ENCODE measurements at regions not wholly inside any gene's neighbourhood (a gene's known extent, or its start where the extent isn't known, plus 50 kb on each side); places are given as distances from the start of the nearest gene placed in this dataset.

- BruUV-seq (replicated peaks): no TSS peak
- Histone ChIP-seq H4K20me1 (ENCODE audit: insufficient read depth) (no peaks in the 10 kb centered on the region), H3K36me3 (ENCODE audit: control insufficient read depth in 1 of 2, insufficient read depth in 2 of 2, low read length in 2 of 2) (no peaks in the 10 kb centered on the region), H3K27me3 (ENCODE audit: insufficient read depth, low read length) (peaks cover 28% of the 10 kb centered on the region), H3K79me2 (ENCODE audit: insufficient read depth, low read length) (no peaks in the 10 kb centered on the region), H3K9me2 (ENCODE audit: insufficient read depth) (no peaks in the 10 kb centered on the region), H3K4me3 (replicated peaks in 1 of 2; ENCODE audit: low read depth in 1 of 2, low read length in 2 of 2) (no peak overlapping the region), H2AFZ (ENCODE audit: low read depth, low read length, poor library complexity, severe bottlenecking) (no peak overlapping the region), H3K9ac (ENCODE audit: low read length) (no peak overlapping the region), H3K27ac (ENCODE audit: low read depth, low read length) (no peak overlapping the region), H3K4me1 (ENCODE audit: control insufficient read depth in 1 of 2, insufficient read depth in 2 of 2, low read length in 2 of 2) (no peaks in the 10 kb centered on the region), H3K9me3 (ENCODE audit: control insufficient read depth in 1 of 2, insufficient read depth in 1 of 2, low read depth in 1 of 2, low read length in 2 of 2) (no peaks in the 10 kb centered on the region), H3K4me2 (ENCODE audit: low read length) (no peak overlapping the region)
- ATAC-seq (no peak), DNase-seq (ENCODE audit: low read depth, low spot score) (no peak)
- POLR2A ChIA-PET: no interaction called here
- CTCF ChIA-PET: no interaction called here
- RAD21 ChIA-PET (ENCODE audit: low non-redundant PET in 1 of 2, low total read pairs in 2 of 2, uncharacterized antibody in 2 of 2, unreplicated experiment in 2 of 2): no interaction called here
- TF ChIP-seq ZBTB33 (IDR thresholded peaks at IDR 0.05; ENCODE audit: extremely low read depth, insufficient replicate concordance, low read length) (no peak), RAD21 (IDR thresholded peaks at IDR 0.05; ENCODE audit: low read depth) (no peak), TCF7L2 (IDR thresholded peaks at IDR 0.05; ENCODE audit: borderline replicate concordance, extremely low read depth, insufficient read depth, insufficient read length) (no peak), FOSL1 (IDR thresholded peaks at IDR 0.05; ENCODE audit: low read depth) (no peak), POLR2A (IDR thresholded peaks at IDR 0.05; ENCODE audit: borderline replicate concordance, extremely low read depth, insufficient read depth, insufficient read length) (no peak), EZH2 (IDR thresholded peaks at IDR 0.05) (no peak), ATF3 (IDR thresholded peaks at IDR 0.05) (no peak), YY1 (IDR thresholded peaks at IDR 0.05; ENCODE audit: extremely low read depth, insufficient replicate concordance, low read depth, low read length) (no peak), ZNF274 (IDR thresholded peaks at IDR 0.05; ENCODE audit: low read depth, low read length) (no peak)
- TF ChIP-seq, protein P1, sequence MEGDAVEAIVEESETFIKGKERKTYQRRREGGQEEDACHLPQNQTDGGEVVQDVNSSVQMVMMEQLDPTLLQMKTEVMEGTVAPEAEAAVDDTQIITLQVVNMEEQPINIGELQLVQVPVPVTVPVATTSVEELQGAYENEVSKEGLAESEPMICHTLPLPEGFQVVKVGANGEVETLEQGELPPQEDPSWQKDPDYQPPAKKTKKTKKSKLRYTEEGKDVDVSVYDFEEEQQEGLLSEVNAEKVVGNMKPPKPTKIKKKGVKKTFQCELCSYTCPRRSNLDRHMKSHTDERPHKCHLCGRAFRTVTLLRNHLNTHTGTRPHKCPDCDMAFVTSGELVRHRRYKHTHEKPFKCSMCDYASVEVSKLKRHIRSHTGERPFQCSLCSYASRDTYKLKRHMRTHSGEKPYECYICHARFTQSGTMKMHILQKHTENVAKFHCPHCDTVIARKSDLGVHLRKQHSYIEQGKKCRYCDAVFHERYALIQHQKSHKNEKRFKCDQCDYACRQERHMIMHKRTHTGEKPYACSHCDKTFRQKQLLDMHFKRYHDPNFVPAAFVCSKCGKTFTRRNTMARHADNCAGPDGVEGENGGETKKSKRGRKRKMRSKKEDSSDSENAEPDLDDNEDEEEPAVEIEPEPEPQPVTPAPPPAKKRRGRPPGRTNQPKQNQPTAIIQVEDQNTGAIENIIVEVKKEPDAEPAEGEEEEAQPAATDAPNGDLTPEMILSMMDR (IDR thresholded peaks at IDR 0.05 in 2 of 3, conservative IDR thresholded peaks at IDR 0.05 in 1 of 3; ENCODE audit: borderline replicate concordance in 1 of 3, insufficient read depth in 1 of 3, low read depth in 2 of 3, low read length in 2 of 3): no peak
- intact Hi-C loops (cut with micrococcal nuclease): no loop called here
Observed at GRCh38 chr10:29223326-29223725, 65.5 kb upstream of the LYZL1 start.

All from HCT116 (cell line).